Myocyte (in vitro differentiated cells): ENCODE measurements at regions not wholly inside any gene's neighbourhood (a gene's known extent, or its start where the extent isn't known, plus 50 kb on each side); places are given as distances from the start of the nearest gene placed in this dataset.
"Not testable (repeated sequence)": the region's sequence is repeated elsewhere in the genome, so short reads cannot be mapped to it uniquely, and the experiment has no call there.

Source experiments
- DNase-seq: peaks from one replicate; pipeline ENCODE4 v3.0.0-alpha.2; 2012; ENCODE audit warnings: low read depth

- no peak for DNase-seq
Observed at GRCh38 chr18:5024741-5025140, 172.3 kb downstream of the AKAIN1 start.

- DNase-seq = no peak
Observed at GRCh38 chr18:5021558-5021957, 175.5 kb downstream of the AKAIN1 start.

- DNase-seq = no peak
Observed at GRCh38 chr18:5015213-5015612, 181.8 kb downstream of the AKAIN1 start.

- DNase-seq = not testable (repeated sequence)
Observed at GRCh38 chr18:5004031-5004820, 192.8 kb downstream of the AKAIN1 start.

GRCh38 chr18:4994710-4995109 is 202.3 kb downstream of the AKAIN1 start:
- no peak for DNase-seq

- no peak for DNase-seq
Observed at GRCh38 chr18:4987452-4988405, 209.3 kb downstream of the AKAIN1 start.

GRCh38 chr18:4986677-4987076 is 210.4 kb downstream of the AKAIN1 start:
- no peak for DNase-seq

- no peak for DNase-seq
Observed at GRCh38 chr18:4986066-4986465, 211.0 kb downstream of the AKAIN1 start.

- no peak for DNase-seq
Observed at GRCh38 chr18:4961121-4961909, 235.7 kb downstream of the AKAIN1 start.

GRCh38 chr18:4960578-4960977 is 236.5 kb downstream of the AKAIN1 start:
- no peak for DNase-seq

- DNase-seq = no peak
Observed at GRCh38 chr18:4931209-4931608, 265.8 kb downstream of the AKAIN1 start.

GRCh38 chr18:4921548-4921947 is 275.5 kb downstream of the AKAIN1 start:
- no peak for DNase-seq

- not testable (repeated sequence) for DNase-seq
Observed at GRCh38 chr18:4917509-4917908, 279.5 kb downstream of the AKAIN1 start.

- DNase-seq = no peak
Observed at GRCh38 chr18:4908328-4908727, 288.7 kb downstream of the AKAIN1 start.

GRCh38 chr18:4906856-4907255 is 290.2 kb downstream of the AKAIN1 start:
- DNase-seq = no peak

GRCh38 chr18:4888251-4889040 is 308.6 kb downstream of the AKAIN1 start:
- DNase-seq = no peak

- no peak for DNase-seq
Observed at GRCh38 chr18:4878480-4878879, 318.6 kb downstream of the AKAIN1 start.

GRCh38 chr18:4871197-4871596 is 325.9 kb downstream of the AKAIN1 start:
- DNase-seq = no peak

- DNase-seq = no peak
Observed at GRCh38 chr18:4870177-4870773, 326.8 kb downstream of the AKAIN1 start.

- no peak for DNase-seq
Observed at GRCh38 chr18:4869155-4869554, 327.9 kb downstream of the AKAIN1 start.
